GM23338 (cell line): ENCODE measurements at regions not wholly inside any gene's neighbourhood (a gene's known extent, or its start where the extent isn't known, plus 50 kb on each side); places are given as distances from the start of the nearest gene placed in this dataset.

ENCODE experiments used
- CREB1 ChIP-seq: fragments of 250-450 bp; sonication (Bioruptor Pico); IDR thresholded peaks from 2 replicates; pipeline ENCODE4 v1.5.0; 2020; ENCODE audit warnings: low read depth, mild to moderate bottlenecking, moderate library complexity
- ETS1 ChIP-seq: IDR thresholded peaks from 2 replicates; pipeline ENCODE4 v1.6.1; 2016; ENCODE audit warnings: antibody characterized with exemption
- EZH2 ChIP-seq: fragments of 200-600 bp; sonication (generic); IDR thresholded peaks from one replicate; pipeline ENCODE4 v1.8.0; 2017; ENCODE audit warnings: antibody characterized with exemption, mild to moderate bottlenecking, low read depth; ENCODE audit not compliant: unreplicated experiment
- REST ChIP-seq: IDR thresholded peaks from one replicate; pipeline ENCODE4 v1.6.1; 2018; ENCODE audit warnings: antibody characterized with exemption; ENCODE audit not compliant: unreplicated experiment
- ZNF462 ChIP-seq: fragments of 250-450 bp; sonication (Bioruptor Pico); IDR thresholded peaks from 2 replicates; pipeline ENCODE4 v1.5.0; 2020; ENCODE audit warnings: mild to moderate bottlenecking, moderate library complexity

- no peak for TF ChIP-seq ZNF462 (CRISPR knock-in tag)
- no peak for TF ChIP-seq REST
- TF ChIP-seq EZH2: no peak
- no peak for TF ChIP-seq CREB1 (CRISPR knock-in tag)
- no peak for TF ChIP-seq ETS1
Observed at GRCh38 chrX:44767308-44767707, 76.5 kb upstream of the DUSP21 start (continued).
